Astrocyte (in vitro differentiated cells and primary cell): ENCODE measurements at regions not wholly inside any gene's neighbourhood (a gene's known extent, or its start where the extent isn't known, plus 50 kb on each side); places are given as distances from the start of the nearest gene placed in this dataset.
A peak's percentile ranks its signal among the peaks of the same experiment; 100 is the strongest.

Experiments
- DNase-seq: peaks from one replicate; pipeline ENCODE4 v3.0.0-alpha.2; 2010; ENCODE audit warnings: low read depth
- FAIRE-seq: peaks from 2 replicates; lab custom pipeline; 2011; peaks lifted over from hg19 to GRCh38; lab: Jason Lieb, UNC
- H2AFZ ChIP-seq: 2 replicates; pipeline ENCODE4 v1.6.0; 2012; ENCODE audit warnings: low read depth, low read length, inconsistent platforms
- H3K27ac ChIP-seq: 2 replicates; pipeline ENCODE4 v1.5.1; 2011; ENCODE audit warnings: low read depth, low read length, inconsistent platforms
- H3K27me3 ChIP-seq: 2 replicates; pipeline ENCODE4 v1.6.0; 2011; ENCODE audit warnings: low read length, inconsistent platforms; ENCODE audit not compliant: insufficient read depth
- H3K36me3 ChIP-seq: 2 replicates; pipeline ENCODE4 v1.5.1; 2011; ENCODE audit warnings: low read length, inconsistent platforms; ENCODE audit not compliant: insufficient read depth
- H3K4me1 ChIP-seq: 2 replicates; pipeline ENCODE4 v1.5.1; 2011; ENCODE audit warnings: low read length, inconsistent platforms; ENCODE audit not compliant: insufficient read depth
- H3K4me2 ChIP-seq: 2 replicates; pipeline ENCODE4 v1.6.0; 2012; ENCODE audit warnings: low read length, inconsistent platforms
- H3K4me3 ChIP-seq: 2 replicates; pipeline ENCODE4 v1.5.1; 2011; ENCODE audit warnings: low read depth, mild to moderate bottlenecking, low read length, inconsistent platforms; ENCODE audit not compliant: insufficient read depth
- H3K79me2 ChIP-seq: 2 replicates; pipeline ENCODE4 v1.6.0; 2012; ENCODE audit warnings: mild to moderate bottlenecking, low read length, inconsistent platforms; ENCODE audit not compliant: insufficient read depth
- H3K9ac ChIP-seq: 2 replicates; pipeline ENCODE4 v1.6.0; 2012; ENCODE audit warnings: mild to moderate bottlenecking, low read length, inconsistent platforms
- H3K9me3 ChIP-seq: 2 replicates; pipeline ENCODE4 v1.5.1; 2012; ENCODE audit warnings: low read depth, mild to moderate bottlenecking, low read length, inconsistent platforms; ENCODE audit not compliant: insufficient read depth
- H4K20me1 ChIP-seq: 2 replicates; pipeline ENCODE4 v1.6.0; 2012; ENCODE audit warnings: low read length, inconsistent platforms; ENCODE audit not compliant: insufficient read depth
- H3K27ac Mint-ChIP-seq: one replicate; pipeline ENCODE4 v1.8.0; 2021; ENCODE audit warnings: mild to moderate bottlenecking, mixed read lengths; ENCODE audit not compliant: unreplicated experiment
- H3K27me3 Mint-ChIP-seq: one replicate; pipeline ENCODE4 v1.8.0; 2021; ENCODE audit warnings: low read depth, mixed read lengths; ENCODE audit not compliant: unreplicated experiment
- H3K36me3 Mint-ChIP-seq: one replicate; pipeline ENCODE4 v1.8.0; 2021; ENCODE audit warnings: low read depth, mixed read lengths; ENCODE audit not compliant: unreplicated experiment
- H3K4me1 Mint-ChIP-seq: one replicate; pipeline ENCODE4 v1.8.0; 2021; ENCODE audit warnings: low read depth, mixed read lengths; ENCODE audit not compliant: unreplicated experiment
- H3K4me3 Mint-ChIP-seq: one replicate; pipeline ENCODE4 v1.8.0; 2021; ENCODE audit warnings: mild to moderate bottlenecking, moderate library complexity, mixed read lengths; ENCODE audit not compliant: unreplicated experiment
- H3K9me3 Mint-ChIP-seq: one replicate; pipeline ENCODE4 v1.8.0; 2021; ENCODE audit warnings: mild to moderate bottlenecking, mixed read lengths; ENCODE audit not compliant: unreplicated experiment
- CTCF ChIP-seq: IDR thresholded peaks from 2 replicates; pipeline ENCODE4 v1.5.1; 2011; ENCODE audit warnings: low read depth, mild to moderate bottlenecking, inconsistent platforms, low read length, moderate library complexity; ENCODE audit not compliant: insufficient read depth
- EZH2 ChIP-seq: IDR thresholded peaks from 2 replicates; pipeline ENCODE4 v1.6.1; 2012; ENCODE audit warnings: mild to moderate bottlenecking, low read length, inconsistent platforms; ENCODE audit not compliant: insufficient read depth

- Histone ChIP-seq H3K36me3 (no peaks in the 10 kb centered on the region), H3K27me3 (no peaks in the 10 kb centered on the region), H4K20me1 (no peaks in the 10 kb centered on the region), H2AFZ (no peak overlapping the region), H3K4me3 (no peak overlapping the region), H3K79me2 (no peaks in the 10 kb centered on the region), H3K4me1 (peaks cover 2% of the 10 kb centered on the region), H3K9ac (no peak overlapping the region), H3K4me2 (no peak overlapping the region), H3K27ac (no peak overlapping the region), H3K9me3 (no peaks in the 10 kb centered on the region)
- no peak for FAIRE-seq
- Mint-ChIP-seq H3K9me3 (no peaks in the 10 kb centered on the region), H3K4me1 (peaks cover 8% of the 10 kb centered on the region), H3K27ac (no peak overlapping the region), H3K27me3 (peaks cover 26% of the 10 kb centered on the region), H3K4me3 (no peak overlapping the region), H3K36me3 (no peaks in the 10 kb centered on the region)
- no peak for TF ChIP-seq EZH2
- no peak for TF ChIP-seq CTCF
- DNase-seq: no peak
These were observed 211.5 kb upstream of the PWP1 start for GRCh38 chr12:107474099-107474498.

- Histone ChIP-seq H3K4me2 (no peak overlapping the region), H3K9ac (no peak overlapping the region), H3K36me3 (no peaks in the 10 kb centered on the region), H2AFZ (no peak overlapping the region), H3K9me3 (no peaks in the 10 kb centered on the region), H4K20me1 (no peaks in the 10 kb centered on the region), H3K79me2 (no peaks in the 10 kb centered on the region), H3K4me3 (no peak overlapping the region), H3K27me3 (no peaks in the 10 kb centered on the region), H3K4me1 (no peaks in the 10 kb centered on the region), H3K27ac (no peak overlapping the region)
- TF ChIP-seq EZH2 (no peak), CTCF (no peak)
- peaks cover 8% of the 10 kb centered on the region for H3K4me1 Mint-ChIP-seq
- DNase-seq (peak; percentile 14), FAIRE-seq (no peak)
- H3K9me3 Mint-ChIP-seq: no peaks in the 10 kb centered on the region
- H3K27ac Mint-ChIP-seq: no peak overlapping the region
- no peaks in the 10 kb centered on the region for H3K36me3 Mint-ChIP-seq
- no peak overlapping the region for H3K4me3 Mint-ChIP-seq
- H3K27me3 Mint-ChIP-seq: peaks cover 26% of the 10 kb centered on the region
These were observed 210.7 kb upstream of the PWP1 start for GRCh38 chr12:107474639-107475539.

DNA sequence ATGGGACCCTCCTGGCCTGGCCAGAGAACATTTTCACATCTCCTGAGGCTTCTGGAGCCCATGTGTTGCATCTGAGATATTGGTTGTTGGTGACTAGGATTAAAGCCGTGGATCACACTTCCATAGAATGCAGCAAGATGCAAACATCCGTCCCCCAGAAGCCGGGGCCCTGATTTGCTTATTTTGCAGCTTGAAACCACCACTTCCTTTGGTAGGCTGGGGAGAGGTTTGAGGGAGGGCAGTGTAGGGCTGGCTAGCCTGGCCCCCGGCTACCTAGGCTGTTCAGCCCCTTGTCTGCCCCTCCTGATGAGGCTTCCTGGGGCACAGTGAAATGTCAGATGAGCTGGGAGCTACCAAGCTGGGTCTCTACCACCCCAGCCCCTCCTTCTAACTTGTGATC lies 209.7 kb upstream of the PWP1 start:
- Mint-ChIP-seq H3K4me3 (no peak overlapping the region), H3K27ac (no peak overlapping the region), H3K36me3 (no peaks in the 10 kb centered on the region), H3K4me1 (peaks cover 8% of the 10 kb centered on the region), H3K27me3 (peaks cover 23% of the 10 kb centered on the region), H3K9me3 (no peaks in the 10 kb centered on the region)
- no peak for DNase-seq
- no peaks in the 10 kb centered on the region for H3K27me3 ChIP-seq
- H3K36me3 ChIP-seq: no peaks in the 10 kb centered on the region
- H3K79me2 ChIP-seq: no peaks in the 10 kb centered on the region
- TF ChIP-seq EZH2: no peak
- no peak for TF ChIP-seq CTCF
- H2AFZ ChIP-seq: no peak overlapping the region
- H3K9me3 ChIP-seq: no peaks in the 10 kb centered on the region
- no peak for FAIRE-seq
- H3K4me1 ChIP-seq: no peaks in the 10 kb centered on the region
- no peak overlapping the region for H3K9ac ChIP-seq
- H3K27ac ChIP-seq: no peak overlapping the region
- H3K4me2 ChIP-seq: no peak overlapping the region
- H3K4me3 ChIP-seq: no peak overlapping the region
- peaks cover 2% of the 10 kb centered on the region for H4K20me1 ChIP-seq
